22Rv1 (cell line): ENCODE measurements at regions not wholly inside any gene's neighbourhood (a gene's known extent, or its start where the extent isn't known, plus 50 kb on each side); places are given as distances from the start of the nearest gene placed in this dataset.

Experiments
- CTCF ChIP-seq: fragments of 450-650 bp; IDR thresholded peaks from 2 replicates; pipeline ENCODE4 v1.5.1; 2017; ENCODE audit warnings: mild to moderate bottlenecking
- ZFX ChIP-seq: fragments of 450-650 bp; IDR thresholded peaks from 2 replicates; pipeline ENCODE4 v1.6.1; 2017; ENCODE audit warnings: antibody characterized with exemption, borderline replicate concordance

GRCh38 chr14:26190646-26191045 is 407.2 kb downstream of the NOVA1 start:
- TF ChIP-seq CTCF = no peak
- TF ChIP-seq ZFX = no peak
